ENCODE measurements at regions not wholly inside any gene's neighbourhood (a gene's known extent, or its start where the extent isn't known, plus 50 kb on each side); places are given as distances from the start of the nearest gene placed in this dataset.

GRCh38 chr10:20972925-20973324 is 75.8 kb upstream of the NEBL start:
- TF ChIP-seq EZH2 (IDR thresholded peaks at IDR 0.05; ENCODE audit: borderline replicate concordance, control insufficient read depth, low read depth, low read length) = no peak
- TF ChIP-seq SKIL (IDR thresholded peaks at IDR 0.05; ENCODE audit: low read depth, poor library complexity, severe bottlenecking) = no peak
- TF ChIP-seq, protein P1, sequence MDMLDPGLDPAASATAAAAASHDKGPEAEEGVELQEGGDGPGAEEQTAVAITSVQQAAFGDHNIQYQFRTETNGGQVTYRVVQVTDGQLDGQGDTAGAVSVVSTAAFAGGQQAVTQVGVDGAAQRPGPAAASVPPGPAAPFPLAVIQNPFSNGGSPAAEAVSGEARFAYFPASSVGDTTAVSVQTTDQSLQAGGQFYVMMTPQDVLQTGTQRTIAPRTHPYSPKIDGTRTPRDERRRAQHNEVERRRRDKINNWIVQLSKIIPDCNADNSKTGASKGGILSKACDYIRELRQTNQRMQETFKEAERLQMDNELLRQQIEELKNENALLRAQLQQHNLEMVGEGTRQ (IDR thresholded peaks at IDR 0.05; ENCODE audit: borderline replicate concordance, low read depth, low read length) = no peak
- TF ChIP-seq KAT2A (conservative IDR thresholded peaks at IDR 0.05; ENCODE audit: control insufficient read depth, low read depth, low read length) = no peak
- no peak for TF ChIP-seq BCL11A (IDR thresholded peaks at IDR 0.05; ENCODE audit: low read depth, low read length)
- no peak for TF ChIP-seq RFX5 (IDR thresholded peaks at IDR 0.05; ENCODE audit: low read depth, low read length)
- TF ChIP-seq TCF12 (IDR thresholded peaks at IDR 0.05; ENCODE audit: low read depth, low read length) = no peak
- TF ChIP-seq NR2F1 (conservative IDR thresholded peaks at IDR 0.05) = no peak
- no peak for TF ChIP-seq TAF1 (IDR thresholded peaks at IDR 0.05; ENCODE audit: borderline replicate concordance, low read depth, low read length)
- TF ChIP-seq, protein P2, sequence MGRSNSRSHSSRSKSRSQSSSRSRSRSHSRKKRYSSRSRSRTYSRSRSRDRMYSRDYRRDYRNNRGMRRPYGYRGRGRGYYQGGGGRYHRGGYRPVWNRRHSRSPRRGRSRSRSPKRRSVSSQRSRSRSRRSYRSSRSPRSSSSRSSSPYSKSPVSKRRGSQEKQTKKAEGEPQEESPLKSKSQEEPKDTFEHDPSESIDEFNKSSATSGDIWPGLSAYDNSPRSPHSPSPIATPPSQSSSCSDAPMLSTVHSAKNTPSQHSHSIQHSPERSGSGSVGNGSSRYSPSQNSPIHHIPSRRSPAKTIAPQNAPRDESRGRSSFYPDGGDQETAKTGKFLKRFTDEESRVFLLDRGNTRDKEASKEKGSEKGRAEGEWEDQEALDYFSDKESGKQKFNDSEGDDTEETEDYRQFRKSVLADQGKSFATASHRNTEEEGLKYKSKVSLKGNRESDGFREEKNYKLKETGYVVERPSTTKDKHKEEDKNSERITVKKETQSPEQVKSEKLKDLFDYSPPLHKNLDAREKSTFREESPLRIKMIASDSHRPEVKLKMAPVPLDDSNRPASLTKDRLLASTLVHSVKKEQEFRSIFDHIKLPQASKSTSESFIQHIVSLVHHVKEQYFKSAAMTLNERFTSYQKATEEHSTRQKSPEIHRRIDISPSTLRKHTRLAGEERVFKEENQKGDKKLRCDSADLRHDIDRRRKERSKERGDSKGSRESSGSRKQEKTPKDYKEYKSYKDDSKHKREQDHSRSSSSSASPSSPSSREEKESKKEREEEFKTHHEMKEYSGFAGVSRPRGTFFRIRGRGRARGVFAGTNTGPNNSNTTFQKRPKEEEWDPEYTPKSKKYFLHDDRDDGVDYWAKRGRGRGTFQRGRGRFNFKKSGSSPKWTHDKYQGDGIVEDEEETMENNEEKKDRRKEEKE (IDR thresholded peaks at IDR 0.05) = no peak
- TF ChIP-seq, protein P3, sequence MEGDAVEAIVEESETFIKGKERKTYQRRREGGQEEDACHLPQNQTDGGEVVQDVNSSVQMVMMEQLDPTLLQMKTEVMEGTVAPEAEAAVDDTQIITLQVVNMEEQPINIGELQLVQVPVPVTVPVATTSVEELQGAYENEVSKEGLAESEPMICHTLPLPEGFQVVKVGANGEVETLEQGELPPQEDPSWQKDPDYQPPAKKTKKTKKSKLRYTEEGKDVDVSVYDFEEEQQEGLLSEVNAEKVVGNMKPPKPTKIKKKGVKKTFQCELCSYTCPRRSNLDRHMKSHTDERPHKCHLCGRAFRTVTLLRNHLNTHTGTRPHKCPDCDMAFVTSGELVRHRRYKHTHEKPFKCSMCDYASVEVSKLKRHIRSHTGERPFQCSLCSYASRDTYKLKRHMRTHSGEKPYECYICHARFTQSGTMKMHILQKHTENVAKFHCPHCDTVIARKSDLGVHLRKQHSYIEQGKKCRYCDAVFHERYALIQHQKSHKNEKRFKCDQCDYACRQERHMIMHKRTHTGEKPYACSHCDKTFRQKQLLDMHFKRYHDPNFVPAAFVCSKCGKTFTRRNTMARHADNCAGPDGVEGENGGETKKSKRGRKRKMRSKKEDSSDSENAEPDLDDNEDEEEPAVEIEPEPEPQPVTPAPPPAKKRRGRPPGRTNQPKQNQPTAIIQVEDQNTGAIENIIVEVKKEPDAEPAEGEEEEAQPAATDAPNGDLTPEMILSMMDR (IDR thresholded peaks at IDR 0.05 in 2 of 3, conservative IDR thresholded peaks at IDR 0.05 in 1 of 3; ENCODE audit: control insufficient read depth in 2 of 3, extremely low read depth in 1 of 3, insufficient read depth in 1 of 3, low read depth in 3 of 3, low read length in 3 of 3) = no peak
- no peak for TF ChIP-seq MXI1 (IDR thresholded peaks at IDR 0.05; ENCODE audit: low read depth, low read length)
- no peak for TF ChIP-seq RAD51 (IDR thresholded peaks at IDR 0.05)
- no peak for TF ChIP-seq SMAD1 (IDR thresholded peaks at IDR 0.05; ENCODE audit: low read depth, partially characterized antibody)
- no peak for TF ChIP-seq KLF5 (IDR thresholded peaks at IDR 0.05; ENCODE audit: partially characterized antibody)
- ATAC-seq = no peak
- Histone ChIP-seq H2AFZ (ENCODE audit: control insufficient read depth, low read depth, low read length) (no peak overlapping the region), H3K79me2 (ENCODE audit: control insufficient read depth, insufficient read depth, low read length) (no peaks in the 10 kb centered on the region), H3K4me3 (no peak overlapping the region), H3K9ac (ENCODE audit: control insufficient read depth, insufficient read depth, low read length) (no peak overlapping the region), H3K9me3 (replicated peaks; ENCODE audit: control insufficient read depth, insufficient read depth, low read length) (no peaks in the 10 kb centered on the region), H3K27ac (ENCODE audit: control insufficient read depth, insufficient read depth) (no peak overlapping the region), H3K4me1 (ENCODE audit: control insufficient read depth, insufficient read depth, low read length) (peaks cover 14% of the 10 kb centered on the region), H3K27me3 (replicated peaks in 1 of 2; ENCODE audit: control insufficient read depth in 2 of 2, insufficient read depth in 2 of 2, low read length in 1 of 2) (no peaks in the 10 kb centered on the region), H3K36me3 (ENCODE audit: control insufficient read depth in 2 of 2, insufficient read depth in 2 of 2, low read length in 1 of 2) (no peaks in the 10 kb centered on the region), H4K20me1 (ENCODE audit: control insufficient read depth, insufficient read depth) (no peaks in the 10 kb centered on the region), H3K4me2 (ENCODE audit: control insufficient read depth, insufficient read depth) (no peak overlapping the region)
- ChIA-PET POLR2A (no interaction called here), CTCF (interaction anchor here (0.6 kb wide), 1 partner anchor 17 kb away, joined by 3 read pairs; no protein-coding TSS in a partner anchor), SMC1A (ENCODE audit: uncharacterized antibody, unreplicated experiment) (no interaction called here), RAD21 (ENCODE audit: unreplicated experiment) (no interaction called here)
- no TSS peak for BruUV-seq (replicated peaks)
- in situ Hi-C loops (cut with MboI) (no loop called here), intact Hi-C loops (cut with micrococcal nuclease; ENCODE audit: unreplicated experiment) (no loop called here)
- DNase-seq (ENCODE audit: low read depth, low spot score) = no peak
- 53% methylated on average over 2 of the region's 2 CpGs for WGBS (ENCODE audit: insufficient coverage, insufficient replicate concordance, low lambda C conversion rate, missing lambda C conversion rate)
- no peak for FAIRE-seq
